Upper lobe of left lung (tissue), 6 donors: ENCODE measurements at regions not wholly inside any gene's neighbourhood (a gene's known extent, or its start where the extent isn't known, plus 50 kb on each side); places are given as distances from the start of the nearest gene placed in this dataset.
"Not testable (repeated sequence)": the region's sequence is repeated elsewhere in the genome, so short reads cannot be mapped to it uniquely, and the experiment has no call there.

Experiments used
- ATAC-seq, 2 donors: fragments of 200-7000 bp; cut with Tn5 transposase; one replicate each; pipeline ENCODE4 v1.9.1; 2022; ENCODE audit warnings: mild to moderate bottlenecking in 2 of 2, moderate library complexity in 2 of 2; ENCODE audit not compliant: low FRiP score in 2 of 2
- DNase-seq, 2 donors: peaks; one replicate each; pipeline ENCODE4 v3.0.0-alpha.2; 2019 to 2020
- H3K27ac ChIP-seq, 4 donors: fragments of 200-600 bp; sonication (generic); one replicate each; pipeline ENCODE4 v1.5.1; 2016 to 2019
- H3K27me3 ChIP-seq, 4 donors: fragments of 200-600 bp; sonication (generic); one replicate each; pipeline ENCODE4 v1.5.1; 2017 to 2019
- H3K36me3 ChIP-seq, 4 donors: fragments of 200-600 bp; sonication (generic); one replicate each; pipeline ENCODE4 v1.5.1; 2016 to 2019
- H3K4me1 ChIP-seq, 4 donors: fragments of 200-600 bp; sonication (generic); one replicate each; pipeline ENCODE4 v1.5.1; 2018 to 2019
- H3K4me3 ChIP-seq, 4 donors: fragments of 200-600 bp; sonication (generic); one replicate each; pipeline ENCODE4 v1.5.1; 2017 to 2019; ENCODE audit warnings: mild to moderate bottlenecking in 2 of 4, moderate library complexity in 1 of 4
- H3K9me3 ChIP-seq, 4 donors: fragments of 200-600 bp; sonication (generic); one replicate each; pipeline ENCODE4 v1.5.1; 2018 to 2019
- CTCF ChIP-seq, 6 experiments: fragments of 450-650 bp in 4 of 6; fragments of 200-600 bp in 2 of 6; sonication (generic) in 2 of 6; IDR thresholded peaks; one replicate each; pipeline ENCODE4 v1.5.1; 2016 to 2019; ENCODE audit warnings: antibody characterized with exemption in 6 of 6
- EP300 ChIP-seq, 4 donors: sonication (generic); formaldehyde crosslinking; IDR thresholded peaks; one replicate each; pipeline ENCODE4 v1.5.1; 2017; ENCODE audit warnings: antibody characterized with exemption in 4 of 4, control low read depth in 2 of 4
- POLR2A ChIP-seq, 4 donors: fragments of 450-650 bp; IDR thresholded peaks; one replicate each; pipeline ENCODE4 v1.5.1; 2016 to 2017; ENCODE audit warnings: antibody characterized with exemption in 4 of 4, mild to moderate bottlenecking in 2 of 4
- POLR2AphosphoS5 ChIP-seq, 2 donors: sonication (generic); formaldehyde crosslinking; IDR thresholded peaks; one replicate each; pipeline ENCODE4 v1.5.1; 2017; ENCODE audit warnings: antibody characterized with exemption in 2 of 2
- WGBS, 2 donors: methylation state at CpG; one replicate each; pipeline ENCODE4 v1.1.5; 2017 to 2018; 5-methylcytosine and 5-hydroxymethylcytosine counted together
- donor health status: DM: no; HTN: no; CAD: no; lungs with moderate emphysema.
- donor health status: DM: no; HTN: yes; CAD: no; lungs with severe emphysema.

- Histone ChIP-seq H3K27me3 (no peaks in the 10 kb centered on the region), H3K9me3 (no peaks in the 10 kb centered on the region), H3K4me1 (no peaks in the 10 kb centered on the region), H3K27ac (no peak overlapping the region), H3K36me3 (no peaks in the 10 kb centered on the region), H3K4me3 (no peak overlapping the region)
- TF ChIP-seq CTCF (IDR thresholded peaks at IDR 0.05) (no peak), POLR2AphosphoS5 (IDR thresholded peaks at IDR 0.05) (no peak), EP300 (IDR thresholded peaks at IDR 0.05) (no peak), POLR2A (IDR thresholded peaks at IDR 0.05) (no peak)
- ATAC-seq (no peak), DNase-seq (no peak)
- 85 to 89% methylated on average over 4 of the region's 4 CpGs for WGBS, 2 donors
These were observed 100.5 kb downstream of the QRSL1 start for GRCh38 chr6:106729841-106730240.

- no peaks in the 10 kb centered on the region for H3K36me3 ChIP-seq
- H3K27ac ChIP-seq, result no peak overlapping the region
- H3K27me3 ChIP-seq, result no peaks in the 10 kb centered on the region
- H3K9me3 ChIP-seq, result no peaks in the 10 kb centered on the region
- WGBS, 2 donors, result 62 to 81% methylated on average over 3 to 5 of the region's 5 CpGs
- H3K4me1 ChIP-seq, result no peaks in the 10 kb centered on the region
- TF ChIP-seq POLR2A (IDR thresholded peaks at IDR 0.05) (no peak), EP300 (IDR thresholded peaks at IDR 0.05) (no peak), POLR2AphosphoS5 (IDR thresholded peaks at IDR 0.05) (no peak), CTCF (IDR thresholded peaks at IDR 0.05) (no peak)
- no peak overlapping the region for H3K4me3 ChIP-seq
- ATAC-seq (peak in 1 of 2 donors; percentile 62), DNase-seq (peak in 1 of 2 donors; percentile 77)
These were observed 99.0 kb downstream of the QRSL1 start for GRCh38 chr6:106728296-106728870.

GRCh38 chr6:106727480-106728149 is 98.2 kb downstream of the QRSL1 start:
- ATAC-seq (no peak), DNase-seq (no peak)
- Histone ChIP-seq H3K27ac (no peak overlapping the region), H3K9me3 (no peaks in the 10 kb centered on the region), H3K4me3 (no peak overlapping the region), H3K36me3 (no peaks in the 10 kb centered on the region), H3K4me1 (no peaks in the 10 kb centered on the region), H3K27me3 (no peaks in the 10 kb centered on the region)
- 73 to 76% methylated on average over 3 of the region's 3 CpGs for WGBS, 2 donors
- TF ChIP-seq POLR2AphosphoS5 (IDR thresholded peaks at IDR 0.05), result no peak
- TF ChIP-seq EP300 (IDR thresholded peaks at IDR 0.05), result no peak

- TF ChIP-seq CTCF (IDR thresholded peaks at IDR 0.05), result no peak
- TF ChIP-seq POLR2A (IDR thresholded peaks at IDR 0.05), result no peak
- no peak for TF ChIP-seq EP300 (IDR thresholded peaks at IDR 0.05)
- TF ChIP-seq POLR2AphosphoS5 (IDR thresholded peaks at IDR 0.05), result no peak
- DNase-seq (no peak), ATAC-seq (peak in 1 of 2 donors; percentile 12)
- H3K4me1 ChIP-seq, result no peaks in the 10 kb centered on the region
- H3K27ac ChIP-seq, result no peak overlapping the region
- H3K27me3 ChIP-seq, result no peaks in the 10 kb centered on the region
- H3K9me3 ChIP-seq, result no peaks in the 10 kb centered on the region
- H3K36me3 ChIP-seq, result no peaks in the 10 kb centered on the region
- 57 to 64% methylated on average over 2 of the region's 2 CpGs for WGBS, 2 donors
- no peak overlapping the region for H3K4me3 ChIP-seq
These were observed 95.5 kb downstream of the QRSL1 start for GRCh38 chr6:106724848-106725247.

GRCh38 chr6:106724337-106724736 is 95.0 kb downstream of the QRSL1 start:
- DNase-seq (no peak), ATAC-seq (no peak)
- H3K27ac ChIP-seq, result no peak overlapping the region
- H3K27me3 ChIP-seq, result no peaks in the 10 kb centered on the region
- H3K4me3 ChIP-seq, result no peak overlapping the region
- H3K4me1 ChIP-seq, result no peaks in the 10 kb centered on the region
- H3K36me3 ChIP-seq, result no peaks in the 10 kb centered on the region
- no peaks in the 10 kb centered on the region for H3K9me3 ChIP-seq
- TF ChIP-seq CTCF (IDR thresholded peaks at IDR 0.05) (no peak), POLR2AphosphoS5 (IDR thresholded peaks at IDR 0.05) (no peak), EP300 (IDR thresholded peaks at IDR 0.05) (no peak), POLR2A (IDR thresholded peaks at IDR 0.05) (no peak)
- WGBS, 2 donors, result 73 to 92% methylated on average over 4 of the region's 4 CpGs

- not testable (repeated sequence) for ATAC-seq, H3K9me3 ChIP-seq, H3K4me1 ChIP-seq, H3K27ac ChIP-seq, DNase-seq, H3K27me3 ChIP-seq, H3K36me3 ChIP-seq, H3K4me3 ChIP-seq
- WGBS, 2 donors, result 91 to 95% methylated on average over 2 of the region's 2 CpGs
These were observed 94.0 kb downstream of the QRSL1 start for GRCh38 chr6:106723419-106723818.

GRCh38 chr6:106721189-106721588 is 91.8 kb downstream of the QRSL1 start:
- not testable (repeated sequence) for H3K9me3 ChIP-seq, DNase-seq, H3K27ac ChIP-seq, ATAC-seq, H3K4me3 ChIP-seq, H3K4me1 ChIP-seq, H3K27me3 ChIP-seq, H3K36me3 ChIP-seq
- WGBS, 2 donors, result 84 to 86% methylated on average over 4 of the region's 4 CpGs
